GM12874 (cell line): ENCODE measurements at regions not wholly inside any gene's neighbourhood (a gene's known extent, or its start where the extent isn't known, plus 50 kb on each side); places are given as distances from the start of the nearest gene placed in this dataset.

Experiments used
- CTCF ChIP-seq: IDR thresholded peaks from 2 replicates; pipeline ENCODE4 v1.5.1; 2011; ENCODE audit warnings: low read depth, mild to moderate bottlenecking, control low read depth, low read length, moderate library complexity; ENCODE audit not compliant: insufficient read depth

- TF ChIP-seq CTCF: no peak
These were observed 99.1 kb upstream of the CHRM3 start for GRCh38 chr1:239287296-239287695.

- TF ChIP-seq CTCF: no peak
These were observed 103.2 kb upstream of the CHRM3 start for GRCh38 chr1:239283216-239283615.

- no peak for TF ChIP-seq CTCF
These were observed 104.0 kb upstream of the CHRM3 start for GRCh38 chr1:239282411-239282810.

- no peak for TF ChIP-seq CTCF
These were observed 110.3 kb upstream of the CHRM3 start for GRCh38 chr1:239276051-239276450.

GRCh38 chr1:239274242-239274830 lies 112.0 kb upstream of the CHRM3 start:
- TF ChIP-seq CTCF: no peak

- no peak for TF ChIP-seq CTCF
These were observed 115.9 kb upstream of the CHRM3 start for GRCh38 chr1:239270509-239270908.

- no peak for TF ChIP-seq CTCF
These were observed 116.7 kb upstream of the CHRM3 start for GRCh38 chr1:239269706-239270105.
